ENCODE measurements at regions not wholly inside any gene's neighbourhood (a gene's known extent, or its start where the extent isn't known, plus 50 kb on each side); places are given as distances from the start of the nearest gene placed in this dataset.
"Not testable (repeated sequence)": the region's sequence is repeated elsewhere in the genome, so short reads cannot be mapped to it uniquely, and the experiment has no call there.

GRCh38 chr7:65235586-65235985, 138.1 kb upstream of the ZNF92 start:
- H3K4me1 ChIP-seq (ENCODE audit: insufficient read depth, low read length) = peaks cover 10% of the 10 kb centered on the region
- no peak overlapping the region for H3K4me3 ChIP-seq (ENCODE audit: low read length)
- no peaks in the 10 kb centered on the region for H3K9me3 ChIP-seq (ENCODE audit: low read depth, low read length)
- peaks cover 11% of the 10 kb centered on the region for H3K27me3 ChIP-seq (ENCODE audit: insufficient read depth, low read length)

- H3K4me1 ChIP-seq (ENCODE audit: insufficient read depth, low read length) = peaks cover 10% of the 10 kb centered on the region
- H3K9me3 ChIP-seq (ENCODE audit: low read depth, low read length) = no peaks in the 10 kb centered on the region
- H3K27me3 ChIP-seq (ENCODE audit: insufficient read depth, low read length) = no peaks in the 10 kb centered on the region
- no peak overlapping the region for H3K4me3 ChIP-seq (ENCODE audit: low read length)
These were observed 140.1 kb upstream of the ZNF92 start for GRCh38 chr7:65233409-65234034.

GRCh38 chr7:65230231-65230630, 143.4 kb upstream of the ZNF92 start:
- Histone ChIP-seq H3K4me3 (ENCODE audit: low read length) (no peak overlapping the region), H3K9me3 (ENCODE audit: low read depth, low read length) (no peaks in the 10 kb centered on the region), H3K27me3 (ENCODE audit: insufficient read depth, low read length) (no peaks in the 10 kb centered on the region), H3K4me1 (ENCODE audit: insufficient read depth, low read length) (peaks cover 10% of the 10 kb centered on the region)

GRCh38 chr7:65225422-65226006, 148.1 kb upstream of the ZNF92 start:
- Histone ChIP-seq H3K9me3 (ENCODE audit: low read depth, low read length) (no peaks in the 10 kb centered on the region), H3K4me1 (ENCODE audit: insufficient read depth, low read length) (no peaks in the 10 kb centered on the region), H3K27me3 (ENCODE audit: insufficient read depth, low read length) (no peaks in the 10 kb centered on the region), H3K4me3 (ENCODE audit: low read length) (no peak overlapping the region)

- no peaks in the 10 kb centered on the region for H3K4me1 ChIP-seq (ENCODE audit: insufficient read depth, low read length)
- no peak overlapping the region for H3K4me3 ChIP-seq (ENCODE audit: low read length)
- H3K27me3 ChIP-seq (ENCODE audit: insufficient read depth, low read length) = no peaks in the 10 kb centered on the region
- H3K9me3 ChIP-seq (ENCODE audit: low read depth, low read length) = no peaks in the 10 kb centered on the region
These were observed 151.0 kb upstream of the ZNF92 start for GRCh38 chr7:65222655-65223054.

- Histone ChIP-seq H3K27me3 (ENCODE audit: insufficient read depth, low read length) (no peaks in the 10 kb centered on the region), H3K4me1 (ENCODE audit: insufficient read depth, low read length) (no peaks in the 10 kb centered on the region), H3K9me3 (ENCODE audit: low read depth, low read length) (no peaks in the 10 kb centered on the region), H3K4me3 (ENCODE audit: low read length) (no peak overlapping the region)
These were observed 152.0 kb upstream of the ZNF92 start for GRCh38 chr7:65221683-65222082.

GRCh38 chr7:65219623-65220022, 154.0 kb upstream of the ZNF92 start:
- Histone ChIP-seq H3K4me1 (ENCODE audit: insufficient read depth, low read length) (no peaks in the 10 kb centered on the region), H3K27me3 (ENCODE audit: insufficient read depth, low read length) (no peaks in the 10 kb centered on the region), H3K4me3 (ENCODE audit: low read length) (no peak overlapping the region), H3K9me3 (ENCODE audit: low read depth, low read length) (no peaks in the 10 kb centered on the region)

- H3K27me3 ChIP-seq (ENCODE audit: insufficient read depth, low read length) = no peaks in the 10 kb centered on the region
- H3K4me3 ChIP-seq (ENCODE audit: low read length) = no peak overlapping the region
- no peaks in the 10 kb centered on the region for H3K9me3 ChIP-seq (ENCODE audit: low read depth, low read length)
- no peaks in the 10 kb centered on the region for H3K4me1 ChIP-seq (ENCODE audit: insufficient read depth, low read length)
These were observed 157.2 kb upstream of the ZNF92 start for GRCh38 chr7:65216469-65216868.

GRCh38 chr7:65213260-65213659, 160.4 kb upstream of the ZNF92 start:
- H3K4me3 ChIP-seq (ENCODE audit: low read length); H3K27me3 ChIP-seq (ENCODE audit: insufficient read depth, low read length); H3K9me3 ChIP-seq (ENCODE audit: low read depth, low read length); H3K4me1 ChIP-seq (ENCODE audit: insufficient read depth, low read length): not testable (repeated sequence)

GRCh38 chr7:65199221-65199620, 174.4 kb upstream of the ZNF92 start:
- not testable (repeated sequence) for H3K4me1 ChIP-seq (ENCODE audit: insufficient read depth, low read length); H3K9me3 ChIP-seq (ENCODE audit: low read depth, low read length); H3K4me3 ChIP-seq (ENCODE audit: low read length); H3K27me3 ChIP-seq (ENCODE audit: insufficient read depth, low read length)

- not testable (repeated sequence) for H3K4me3 ChIP-seq (ENCODE audit: low read length); H3K4me1 ChIP-seq (ENCODE audit: insufficient read depth, low read length); H3K27me3 ChIP-seq (ENCODE audit: insufficient read depth, low read length); H3K9me3 ChIP-seq (ENCODE audit: low read depth, low read length)
These were observed 180.2 kb upstream of the ZNF92 start for GRCh38 chr7:65193334-65194058.

- H3K4me1 ChIP-seq (ENCODE audit: insufficient read depth, low read length); H3K9me3 ChIP-seq (ENCODE audit: low read depth, low read length); H3K27me3 ChIP-seq (ENCODE audit: insufficient read depth, low read length); H3K4me3 ChIP-seq (ENCODE audit: low read length): not testable (repeated sequence)
These were observed 170.6 kb upstream of the ERV3-1 start for GRCh38 chr7:65177041-65177440.

GRCh38 chr7:65150105-65150504, 143.6 kb upstream of the ERV3-1 start:
- H3K9me3 ChIP-seq (ENCODE audit: low read depth, low read length); H3K27me3 ChIP-seq (ENCODE audit: insufficient read depth, low read length); H3K4me3 ChIP-seq (ENCODE audit: low read length); H3K4me1 ChIP-seq (ENCODE audit: insufficient read depth, low read length): not testable (repeated sequence)

GRCh38 chr7:65146118-65146914, 139.8 kb upstream of the ERV3-1 start:
- not testable (repeated sequence) for H3K4me3 ChIP-seq (ENCODE audit: low read length); H3K9me3 ChIP-seq (ENCODE audit: low read depth, low read length); H3K27me3 ChIP-seq (ENCODE audit: insufficient read depth, low read length); H3K4me1 ChIP-seq (ENCODE audit: insufficient read depth, low read length)

- H3K4me3 ChIP-seq (ENCODE audit: low read length); H3K4me1 ChIP-seq (ENCODE audit: insufficient read depth, low read length); H3K27me3 ChIP-seq (ENCODE audit: insufficient read depth, low read length); H3K9me3 ChIP-seq (ENCODE audit: low read depth, low read length): not testable (repeated sequence)
These were observed 139.2 kb upstream of the ERV3-1 start for GRCh38 chr7:65145710-65146109.

Data from mononuclear cell (primary cell).